Caco-2 (cell line): ENCODE measurements at regions not wholly inside any gene's neighbourhood (a gene's known extent, or its start where the extent isn't known, plus 50 kb on each side); places are given as distances from the start of the nearest gene placed in this dataset.

Experiments used
- BruUV-seq: library from RNA; stranded (reverse); fragments of 400-500 nt; replicated peaks from 2 replicates; lab custom pipeline; 2021; lab: Mats Ljungman, UMichigan
- CTCF ChIA-PET: fragments of 300-600 bp; sonication (Branson Sonifier 250); formaldehyde crosslinking; loops from one replicate; lab custom pipeline; 2022; ENCODE audit warnings: antibody characterized with exemption; lab: Charles Lee
- POLR2A ChIA-PET: fragments of 300-600 bp; sonication (Branson Sonifier 250); formaldehyde crosslinking; loops from one replicate; lab custom pipeline; 2022; ENCODE audit warnings: antibody characterized with exemption; lab: Charles Lee
- DNase-seq, 2 experiments: peaks; one replicate each; pipeline versions ENCODE4 v3.0.0 to v3.0.0-alpha.2; 2020 to 2022
- H3K27me3 ChIP-seq: replicated peaks from 2 replicates; pipeline ENCODE4 v1.6.0; 2011; ENCODE audit warnings: low read length; ENCODE audit not compliant: control insufficient read depth, insufficient read depth
- H3K36me3 ChIP-seq: 2 replicates; pipeline ENCODE4 v1.5.1; 2011; ENCODE audit warnings: low read length; ENCODE audit not compliant: control insufficient read depth, insufficient read depth
- H3K4me1 ChIP-seq: fragments of 250-450 bp; sonication (Bioruptor Pico); 2 replicates; pipeline ENCODE4 v1.5.1; 2020; ENCODE audit warnings: mild to moderate bottlenecking
- H3K4me3 ChIP-seq: 2 replicates; pipeline ENCODE4 v1.5.1; 2011; ENCODE audit warnings: low read depth, mild to moderate bottlenecking, control low read depth, low read length
- H3K9me3 ChIP-seq: fragments of 250-450 bp; sonication (Bioruptor Pico); 2 replicates; pipeline ENCODE4 v1.5.1; 2020; ENCODE audit warnings: mild to moderate bottlenecking, moderate library complexity
- H3K27ac Mint-ChIP-seq: one replicate; pipeline ENCODE4 v1.8.0; 2022; ENCODE audit warnings: mixed read lengths; ENCODE audit not compliant: unreplicated experiment
- H3K27me3 Mint-ChIP-seq: one replicate; pipeline ENCODE4 v1.8.0; 2022; ENCODE audit warnings: mixed read lengths; ENCODE audit not compliant: insufficient read depth, unreplicated experiment
- H3K36me3 Mint-ChIP-seq: one replicate; pipeline ENCODE4 v1.8.0; 2022; ENCODE audit warnings: mild to moderate bottlenecking, mixed read lengths; ENCODE audit not compliant: insufficient read depth, unreplicated experiment
- H3K4me1 Mint-ChIP-seq: one replicate; pipeline ENCODE4 v1.8.0; 2022; ENCODE audit warnings: low read depth, mixed read lengths; ENCODE audit not compliant: unreplicated experiment
- H3K4me3 Mint-ChIP-seq: one replicate; pipeline ENCODE4 v1.8.0; 2022; ENCODE audit warnings: mild to moderate bottlenecking, moderate library complexity, mixed read lengths; ENCODE audit not compliant: unreplicated experiment
- H3K9me3 Mint-ChIP-seq: one replicate; pipeline ENCODE4 v1.8.0; 2022; ENCODE audit warnings: mixed read lengths; ENCODE audit not compliant: unreplicated experiment
- CTCF ChIP-seq, 2 experiments: fragments of 200-600 bp in 1 of 2; IDR thresholded peaks; 1 replicate in 1 of 2; 2 replicates in 1 of 2; pipeline versions ENCODE4 v1.5.1 to v1.8.0; 2011 to 2022; ENCODE audit warnings: antibody characterized with exemption in 1 of 2, control low read depth in 1 of 2, inconsistent platforms in 1 of 2, low read depth in 1 of 2, low read length in 1 of 2, mild to moderate bottlenecking in 1 of 2, moderate library complexity in 1 of 2; ENCODE audit not compliant: insufficient read depth in 1 of 2, severe bottlenecking in 1 of 2, unreplicated experiment in 1 of 2
- intact Hi-C: fragments of 100-400 bp; cut with micrococcal nuclease; formaldehyde crosslinking; loops from one replicate; pipeline ENCODE4 v1.10.0; 2022; ENCODE audit not compliant: unreplicated experiment

GRCh38 chr1:98422816-98423215, 238.7 kb upstream of the SNX7 start:
- H3K9me3 Mint-ChIP-seq = no peaks in the 10 kb centered on the region
- no peaks in the 10 kb centered on the region for H3K27me3 Mint-ChIP-seq
- H3K4me3 Mint-ChIP-seq = no peak overlapping the region
- BruUV-seq = no TSS peak
- Histone ChIP-seq H3K36me3 (no peaks in the 10 kb centered on the region), H3K4me3 (no peak overlapping the region), H3K9me3 (no peaks in the 10 kb centered on the region), H3K4me1 (no peaks in the 10 kb centered on the region), H3K27me3 (no peaks in the 10 kb centered on the region)
- H3K27ac Mint-ChIP-seq = no peak overlapping the region
- TF ChIP-seq CTCF (IDR thresholded peaks at IDR 0.05; ENCODE audit: insufficient read depth in 1 of 2, low read depth in 1 of 2, low read length in 1 of 2, severe bottlenecking in 1 of 2, unreplicated experiment in 1 of 2) = no peak
- ChIA-PET POLR2A (no interaction called here), CTCF (no interaction called here)
- H3K36me3 Mint-ChIP-seq = no peaks in the 10 kb centered on the region
- no peak for DNase-seq
- intact Hi-C loops = no loop called here
- H3K4me1 Mint-ChIP-seq = no peaks in the 10 kb centered on the region

GRCh38 chr1:98421085-98421435, 240.5 kb upstream of the SNX7 start:
- H3K4me1 ChIP-seq = no peaks in the 10 kb centered on the region
- intact Hi-C loops = no loop called here
- H3K4me3 ChIP-seq = no peak overlapping the region
- H3K36me3 Mint-ChIP-seq = no peaks in the 10 kb centered on the region
- ChIA-PET POLR2A (no interaction called here), CTCF (no interaction called here)
- no peak for DNase-seq
- H3K27me3 Mint-ChIP-seq = no peaks in the 10 kb centered on the region
- TF ChIP-seq CTCF (IDR thresholded peaks at IDR 0.05; ENCODE audit: insufficient read depth in 1 of 2, low read depth in 1 of 2, low read length in 1 of 2, severe bottlenecking in 1 of 2, unreplicated experiment in 1 of 2) = no peak
- no peaks in the 10 kb centered on the region for H3K27me3 ChIP-seq
- H3K9me3 Mint-ChIP-seq = no peaks in the 10 kb centered on the region
- H3K36me3 ChIP-seq = no peaks in the 10 kb centered on the region
- H3K4me3 Mint-ChIP-seq = no peak overlapping the region
- H3K9me3 ChIP-seq = no peaks in the 10 kb centered on the region
- H3K4me1 Mint-ChIP-seq = no peaks in the 10 kb centered on the region
- no TSS peak for BruUV-seq
- no peak overlapping the region for H3K27ac Mint-ChIP-seq

GRCh38 chr1:98420376-98421084, 241.0 kb upstream of the SNX7 start:
- intact Hi-C loops = no loop called here
- Mint-ChIP-seq H3K36me3 (no peaks in the 10 kb centered on the region), H3K27ac (no peak overlapping the region), H3K4me1 (no peaks in the 10 kb centered on the region), H3K4me3 (no peak overlapping the region), H3K9me3 (no peaks in the 10 kb centered on the region), H3K27me3 (no peaks in the 10 kb centered on the region)
- POLR2A ChIA-PET = no interaction called here
- no peak for TF ChIP-seq CTCF (IDR thresholded peaks at IDR 0.05; ENCODE audit: insufficient read depth in 1 of 2, low read depth in 1 of 2, low read length in 1 of 2, severe bottlenecking in 1 of 2, unreplicated experiment in 1 of 2)
- no peak for DNase-seq
- Histone ChIP-seq H3K36me3 (no peaks in the 10 kb centered on the region), H3K27me3 (no peaks in the 10 kb centered on the region), H3K4me3 (no peak overlapping the region), H3K9me3 (no peaks in the 10 kb centered on the region), H3K4me1 (no peaks in the 10 kb centered on the region)
- CTCF ChIA-PET = no interaction called here
- no TSS peak for BruUV-seq
